ENCODE measurements at regions not wholly inside any gene's neighbourhood (a gene's known extent, or its start where the extent isn't known, plus 50 kb on each side); places are given as distances from the start of the nearest gene placed in this dataset.

DNA sequence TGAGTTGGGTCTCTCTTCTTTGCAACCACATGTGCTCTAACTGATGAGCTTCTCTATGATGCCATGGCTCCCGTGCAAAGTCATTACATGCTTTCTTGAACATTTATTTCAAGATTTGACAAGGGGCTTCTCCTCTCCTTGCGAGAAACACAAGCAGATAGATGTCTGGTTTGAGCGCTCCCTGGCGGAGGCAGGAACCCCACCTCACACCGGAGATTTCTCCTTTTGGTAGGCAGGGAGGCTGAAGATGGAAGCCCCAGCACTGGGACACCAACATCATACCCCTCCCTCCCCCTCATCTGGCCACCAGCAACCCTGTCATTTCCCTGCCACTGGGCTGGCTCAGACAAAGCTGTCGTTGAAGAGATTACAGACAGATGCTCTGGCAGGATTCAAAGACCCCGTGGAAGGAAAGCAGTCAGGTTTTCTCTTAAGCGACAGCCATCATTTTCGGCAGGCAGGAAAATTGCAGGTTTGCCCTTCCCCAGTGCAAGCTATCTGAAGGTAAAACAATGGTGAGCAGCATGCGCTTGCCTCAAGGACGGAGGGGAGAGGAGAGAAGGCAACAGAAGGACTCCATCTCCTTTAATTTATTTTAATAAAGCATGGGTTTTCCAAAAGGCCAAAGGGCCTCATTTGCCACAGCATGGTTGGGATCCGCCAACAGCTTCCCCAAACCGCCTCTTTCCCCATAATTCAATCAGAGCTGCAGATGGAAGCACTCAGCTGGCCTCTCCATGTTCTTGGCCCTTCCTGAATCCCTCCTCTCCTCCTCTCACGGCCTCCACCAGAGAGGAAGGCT lies 344.1 kb upstream of the TSHZ3 start:
- Histone ChIP-seq H3K36me3 (no peaks in the 10 kb centered on the region), H3K27ac (no peak overlapping the region), H3K27me3 (no peaks in the 10 kb centered on the region), H3K4me3 (no peak overlapping the region), H3K9me3 (no peaks in the 10 kb centered on the region), H3K4me1 (no peaks in the 10 kb centered on the region)
- no peak for TF ChIP-seq POLR2A (IDR thresholded peaks at IDR 0.05)
- TF ChIP-seq, protein P1, sequence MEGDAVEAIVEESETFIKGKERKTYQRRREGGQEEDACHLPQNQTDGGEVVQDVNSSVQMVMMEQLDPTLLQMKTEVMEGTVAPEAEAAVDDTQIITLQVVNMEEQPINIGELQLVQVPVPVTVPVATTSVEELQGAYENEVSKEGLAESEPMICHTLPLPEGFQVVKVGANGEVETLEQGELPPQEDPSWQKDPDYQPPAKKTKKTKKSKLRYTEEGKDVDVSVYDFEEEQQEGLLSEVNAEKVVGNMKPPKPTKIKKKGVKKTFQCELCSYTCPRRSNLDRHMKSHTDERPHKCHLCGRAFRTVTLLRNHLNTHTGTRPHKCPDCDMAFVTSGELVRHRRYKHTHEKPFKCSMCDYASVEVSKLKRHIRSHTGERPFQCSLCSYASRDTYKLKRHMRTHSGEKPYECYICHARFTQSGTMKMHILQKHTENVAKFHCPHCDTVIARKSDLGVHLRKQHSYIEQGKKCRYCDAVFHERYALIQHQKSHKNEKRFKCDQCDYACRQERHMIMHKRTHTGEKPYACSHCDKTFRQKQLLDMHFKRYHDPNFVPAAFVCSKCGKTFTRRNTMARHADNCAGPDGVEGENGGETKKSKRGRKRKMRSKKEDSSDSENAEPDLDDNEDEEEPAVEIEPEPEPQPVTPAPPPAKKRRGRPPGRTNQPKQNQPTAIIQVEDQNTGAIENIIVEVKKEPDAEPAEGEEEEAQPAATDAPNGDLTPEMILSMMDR (IDR thresholded peaks at IDR 0.05): no peak
- no peak for DNase-seq
- WGBS, 2 donors: 76 to 81% methylated on average over 9 to 13 of the region's 14 CpGs
- intact Hi-C loops (cut with DNase I): no loop called here

DNA sequence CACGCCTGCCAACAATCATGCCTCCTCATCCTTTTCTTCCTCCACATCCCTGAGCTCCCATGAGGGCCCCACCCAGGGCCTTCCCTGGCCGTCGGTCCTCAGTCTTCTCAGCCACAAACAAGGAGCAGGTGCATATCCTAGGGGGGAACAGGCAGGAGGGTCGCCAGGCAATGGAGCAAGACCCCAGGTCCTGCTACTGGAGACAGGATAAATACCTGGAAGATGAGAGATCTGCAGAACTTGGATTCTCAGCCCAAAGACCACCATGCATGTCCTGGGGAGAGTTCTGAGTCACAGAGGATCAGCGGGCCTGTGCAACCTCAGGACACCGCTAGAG lies 344.7 kb upstream of the TSHZ3 start:
- no peaks in the 10 kb centered on the region for H3K36me3 ChIP-seq
- no peak for TF ChIP-seq POLR2A (IDR thresholded peaks at IDR 0.05)
- TF ChIP-seq, protein P1 (IDR thresholded peaks at IDR 0.05): no peak
- H3K4me1 ChIP-seq: no peaks in the 10 kb centered on the region
- no peak overlapping the region for H3K4me3 ChIP-seq
- DNase-seq: no peak
- H3K27ac ChIP-seq: no peak overlapping the region
- no peaks in the 10 kb centered on the region for H3K9me3 ChIP-seq
- 58 to 65% methylated on average over 3 to 4 of the region's 6 CpGs for WGBS, 2 donors
- intact Hi-C loops (cut with DNase I): no loop called here
- no peaks in the 10 kb centered on the region for H3K27me3 ChIP-seq

DNA sequence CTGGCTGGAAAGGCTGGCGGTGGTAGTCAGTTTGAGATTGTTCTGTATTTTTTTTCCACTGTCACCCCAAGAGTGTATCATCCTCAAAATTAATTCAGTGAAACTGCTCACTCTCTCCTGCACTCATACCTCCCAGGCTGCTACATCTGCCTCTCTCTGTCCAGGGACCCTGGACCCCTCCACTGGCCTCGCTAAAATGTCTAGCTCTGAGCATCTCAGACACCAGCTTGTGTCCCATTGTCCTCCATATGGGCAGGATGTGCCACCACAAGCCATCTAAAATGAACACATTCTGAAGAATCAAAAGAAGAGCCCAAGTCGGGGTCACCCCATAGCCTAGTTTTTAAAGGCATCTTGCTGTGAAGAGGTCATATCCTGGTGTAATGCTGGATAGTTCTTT lies 345.5 kb upstream of the TSHZ3 start:
- no peak for DNase-seq
- Histone ChIP-seq H3K4me1 (no peaks in the 10 kb centered on the region), H3K27ac (no peak overlapping the region), H3K4me3 (no peak overlapping the region), H3K9me3 (no peaks in the 10 kb centered on the region), H3K27me3 (no peaks in the 10 kb centered on the region), H3K36me3 (no peaks in the 10 kb centered on the region)
- 59 to 70% methylated on average over 3 of the region's 3 CpGs for WGBS, 2 donors
- intact Hi-C loops (cut with DNase I): no loop called here
- no peak for TF ChIP-seq POLR2A (IDR thresholded peaks at IDR 0.05)
- TF ChIP-seq, protein P1 (IDR thresholded peaks at IDR 0.05): no peak

DNA sequence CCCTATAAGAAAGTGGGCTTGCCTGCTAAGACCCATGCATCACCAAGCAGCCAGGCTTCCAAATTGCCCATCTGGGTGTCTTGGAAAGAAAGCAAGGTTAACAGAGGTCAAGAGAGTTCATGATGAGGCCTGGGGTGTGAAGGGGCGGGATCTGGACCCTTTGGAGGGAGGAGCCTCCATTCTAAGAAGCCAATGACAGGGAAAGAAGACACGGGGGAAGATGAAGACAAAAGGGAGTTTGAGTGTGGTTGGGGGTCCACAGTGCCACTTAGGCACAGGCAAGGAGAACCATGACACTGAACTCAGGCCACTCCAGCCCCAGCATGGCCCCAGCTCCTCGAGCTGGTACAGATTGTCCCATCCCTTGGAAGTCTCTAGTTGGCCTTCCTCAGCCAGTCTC lies 350.2 kb upstream of the TSHZ3 start:
- TF ChIP-seq, protein P1 (IDR thresholded peaks at IDR 0.05): no peak
- no peak for TF ChIP-seq POLR2A (IDR thresholded peaks at IDR 0.05)
- no peaks in the 10 kb centered on the region for H3K36me3 ChIP-seq
- peaks cover 0 to 8% (median 0%) of the 10 kb centered on the region in 3 donors for H3K9me3 ChIP-seq
- H3K4me1 ChIP-seq: no peaks in the 10 kb centered on the region
- H3K4me3 ChIP-seq: no peak overlapping the region
- intact Hi-C loops (cut with DNase I): no loop called here
- H3K27me3 ChIP-seq: no peaks in the 10 kb centered on the region
- 42 to 69% methylated on average over 2 to 3 of the region's 3 CpGs for WGBS, 2 donors
- DNase-seq: no peak
- no peak overlapping the region for H3K27ac ChIP-seq

DNA sequence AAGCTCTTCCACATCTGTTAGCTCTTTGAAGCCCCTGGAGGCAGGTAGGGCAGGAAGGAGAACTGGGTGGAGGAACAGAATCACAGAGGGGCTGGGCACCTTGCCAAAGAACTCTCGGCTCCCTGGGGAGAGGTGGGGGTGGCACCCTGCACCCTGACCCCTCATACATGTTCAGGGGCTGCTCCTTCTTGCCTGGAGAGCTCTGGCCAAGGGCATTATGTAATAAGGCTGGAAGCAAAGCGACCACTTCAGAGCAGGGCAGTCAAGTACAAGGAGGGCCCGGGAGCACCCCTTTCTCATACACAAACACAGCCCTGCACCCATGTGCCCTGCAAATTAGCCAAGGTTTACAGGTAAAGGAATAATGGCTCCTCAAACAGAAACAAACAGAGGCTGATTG lies 351.9 kb upstream of the TSHZ3 start:
- Histone ChIP-seq H3K27me3 (no peaks in the 10 kb centered on the region), H3K9me3 (peaks cover 0 to 8% (median 0%) of the 10 kb centered on the region in 3 donors), H3K4me1 (no peaks in the 10 kb centered on the region), H3K4me3 (no peak overlapping the region), H3K36me3 (no peaks in the 10 kb centered on the region), H3K27ac (no peak overlapping the region)
- WGBS, 2 donors: 10 to 63% methylated on average over 1 to 3 of the region's 3 CpGs
- no peak for DNase-seq
- intact Hi-C loops (cut with DNase I): no loop called here
- TF ChIP-seq POLR2A (IDR thresholded peaks at IDR 0.05): no peak
- TF ChIP-seq, protein P1 (IDR thresholded peaks at IDR 0.05): no peak
